ENCODE measurements at regions not wholly inside any gene's neighbourhood (a gene's known extent, or its start where the extent isn't known, plus 50 kb on each side); places are given as distances from the start of the nearest gene placed in this dataset.

- no TSS peak for BruUV-seq (replicated peaks)
- ChIA-PET CTCF (no interaction called here), POLR2A (no interaction called here)
- Mint-ChIP-seq H3K9me3 (ENCODE audit: unreplicated experiment) (no peaks in the 10 kb centered on the region), H3K4me3 (ENCODE audit: unreplicated experiment) (no peak overlapping the region), H3K27ac (ENCODE audit: low read depth, unreplicated experiment) (no peak overlapping the region), H3K27me3 (ENCODE audit: insufficient read depth, unreplicated experiment) (peaks cover 15% of the 10 kb centered on the region), H3K36me3 (ENCODE audit: insufficient read depth, unreplicated experiment) (no peaks in the 10 kb centered on the region), H3K4me1 (ENCODE audit: insufficient read depth, unreplicated experiment) (no peaks in the 10 kb centered on the region)
- intact Hi-C loops (cut with micrococcal nuclease): no loop called here
- DNase-seq (ENCODE audit: unreplicated experiment): no peak
- no peak for TF ChIP-seq CTCF (IDR thresholded peaks at IDR 0.05; ENCODE audit: unreplicated experiment)
Measured at GRCh38 chr9:20085842-20086241, 297.0 kb upstream of the SLC24A2 start.

GRCh38 chr9:20084125-20084524 is 295.3 kb upstream of the SLC24A2 start:
- Mint-ChIP-seq H3K27me3 (ENCODE audit: insufficient read depth, unreplicated experiment) (peaks cover 15% of the 10 kb centered on the region), H3K27ac (ENCODE audit: low read depth, unreplicated experiment) (no peak overlapping the region), H3K4me3 (ENCODE audit: unreplicated experiment) (no peak overlapping the region), H3K9me3 (ENCODE audit: unreplicated experiment) (no peaks in the 10 kb centered on the region), H3K36me3 (ENCODE audit: insufficient read depth, unreplicated experiment) (no peaks in the 10 kb centered on the region), H3K4me1 (ENCODE audit: insufficient read depth, unreplicated experiment) (no peaks in the 10 kb centered on the region)
- DNase-seq (ENCODE audit: unreplicated experiment): no peak
- intact Hi-C loops (cut with micrococcal nuclease): no loop called here
- no TSS peak for BruUV-seq (replicated peaks)
- no peak for TF ChIP-seq CTCF (IDR thresholded peaks at IDR 0.05; ENCODE audit: unreplicated experiment)
- CTCF ChIA-PET: no interaction called here
- POLR2A ChIA-PET: no interaction called here

DNA sequence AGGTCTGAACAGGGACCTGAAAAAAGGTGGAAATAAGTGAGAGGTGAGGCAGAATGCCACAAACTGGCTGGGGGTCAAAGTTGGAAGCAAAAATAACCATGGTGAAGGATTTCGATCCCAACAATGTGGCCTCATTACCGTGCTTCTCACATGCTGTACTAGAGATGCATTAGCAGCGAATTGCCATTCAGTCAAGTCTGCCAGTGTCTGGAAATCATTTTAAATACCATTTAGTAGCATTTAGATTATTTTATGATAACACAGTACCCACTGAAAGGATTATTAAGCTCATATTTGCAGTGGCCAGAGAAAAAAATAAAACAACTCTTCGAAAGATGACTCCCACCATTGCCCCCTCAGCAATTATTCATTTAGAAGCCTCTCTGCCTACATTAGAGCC is 294.6 kb upstream of the SLC24A2 start:
- TF ChIP-seq CTCF (IDR thresholded peaks at IDR 0.05; ENCODE audit: unreplicated experiment): no peak
- Mint-ChIP-seq H3K4me3 (ENCODE audit: unreplicated experiment) (no peak overlapping the region), H3K36me3 (ENCODE audit: insufficient read depth, unreplicated experiment) (no peaks in the 10 kb centered on the region), H3K9me3 (ENCODE audit: unreplicated experiment) (no peaks in the 10 kb centered on the region), H3K27ac (ENCODE audit: low read depth, unreplicated experiment) (no peak overlapping the region), H3K27me3 (ENCODE audit: insufficient read depth, unreplicated experiment) (peaks cover 15% of the 10 kb centered on the region), H3K4me1 (ENCODE audit: insufficient read depth, unreplicated experiment) (no peaks in the 10 kb centered on the region)
- DNase-seq (ENCODE audit: unreplicated experiment): no peak
- ChIA-PET POLR2A (no interaction called here), CTCF (no interaction called here)
- intact Hi-C loops (cut with micrococcal nuclease): no loop called here
- no TSS peak for BruUV-seq (replicated peaks)

- peaks cover 15% of the 10 kb centered on the region for H3K27me3 Mint-ChIP-seq (ENCODE audit: insufficient read depth, unreplicated experiment)
- TF ChIP-seq CTCF (IDR thresholded peaks at IDR 0.05; ENCODE audit: unreplicated experiment): no peak
- no peaks in the 10 kb centered on the region for H3K9me3 Mint-ChIP-seq (ENCODE audit: unreplicated experiment)
- H3K4me1 Mint-ChIP-seq (ENCODE audit: insufficient read depth, unreplicated experiment): no peaks in the 10 kb centered on the region
- POLR2A ChIA-PET: no interaction called here
- no peaks in the 10 kb centered on the region for H3K36me3 Mint-ChIP-seq (ENCODE audit: insufficient read depth, unreplicated experiment)
- DNase-seq (ENCODE audit: unreplicated experiment): no peak
- H3K4me3 Mint-ChIP-seq (ENCODE audit: unreplicated experiment): no peak overlapping the region
- H3K27ac Mint-ChIP-seq (ENCODE audit: low read depth, unreplicated experiment): no peak overlapping the region
- intact Hi-C loops (cut with micrococcal nuclease): no loop called here
- CTCF ChIA-PET: no interaction called here
- BruUV-seq (replicated peaks): no TSS peak
Measured at GRCh38 chr9:20082831-20083230, 294.0 kb upstream of the SLC24A2 start.

Measured in MCF 10A (cell line).